GM06990 (cell line): ENCODE measurements at regions not wholly inside any gene's neighbourhood (a gene's known extent, or its start where the extent isn't known, plus 50 kb on each side); places are given as distances from the start of the nearest gene placed in this dataset.
"Not testable (repeated sequence)": the region's sequence is repeated elsewhere in the genome, so short reads cannot be mapped to it uniquely, and the experiment has no call there.

Experiments used
- DNase-seq: peaks from one replicate; pipeline ENCODE4 v3.0.0-alpha.2; 2011; ENCODE audit not compliant: insufficient read length; ENCODE audit errors: extremely low read depth
- H3K27me3 ChIP-seq: replicated peaks from 2 replicates; pipeline ENCODE4 v1.6.0; 2011; ENCODE audit warnings: low read length; ENCODE audit not compliant: control insufficient read depth, insufficient read depth
- H3K36me3 ChIP-seq: 2 replicates; pipeline ENCODE4 v1.5.1; 2011; ENCODE audit warnings: low read length; ENCODE audit not compliant: control insufficient read depth, insufficient read depth
- H3K4me3 ChIP-seq: replicated peaks from 2 replicates; pipeline ENCODE4 v1.5.1; 2011; ENCODE audit warnings: low read depth, mild to moderate bottlenecking, control low read depth, low read length
- CTCF ChIP-seq: IDR thresholded peaks from 2 replicates; pipeline ENCODE4 v1.5.1; 2011; ENCODE audit warnings: low read length, control low read depth, mild to moderate bottlenecking, inconsistent platforms; ENCODE audit not compliant: insufficient read depth, poor library complexity, severe bottlenecking

- not testable (repeated sequence) for H3K36me3 ChIP-seq, H3K27me3 ChIP-seq, H3K4me3 ChIP-seq, DNase-seq
These were observed 116.5 kb upstream of the FOXD4L5 start for GRCh38 chr9:65401456-65402045.

- Histone ChIP-seq H3K27me3 (no peaks in the 10 kb centered on the region), H3K36me3 (no peaks in the 10 kb centered on the region), H3K4me3 (no peak overlapping the region)
- no peak for TF ChIP-seq CTCF
- DNase-seq = no peak
These were observed 115.9 kb upstream of the FOXD4L5 start for GRCh38 chr9:65400886-65401285.

DNA sequence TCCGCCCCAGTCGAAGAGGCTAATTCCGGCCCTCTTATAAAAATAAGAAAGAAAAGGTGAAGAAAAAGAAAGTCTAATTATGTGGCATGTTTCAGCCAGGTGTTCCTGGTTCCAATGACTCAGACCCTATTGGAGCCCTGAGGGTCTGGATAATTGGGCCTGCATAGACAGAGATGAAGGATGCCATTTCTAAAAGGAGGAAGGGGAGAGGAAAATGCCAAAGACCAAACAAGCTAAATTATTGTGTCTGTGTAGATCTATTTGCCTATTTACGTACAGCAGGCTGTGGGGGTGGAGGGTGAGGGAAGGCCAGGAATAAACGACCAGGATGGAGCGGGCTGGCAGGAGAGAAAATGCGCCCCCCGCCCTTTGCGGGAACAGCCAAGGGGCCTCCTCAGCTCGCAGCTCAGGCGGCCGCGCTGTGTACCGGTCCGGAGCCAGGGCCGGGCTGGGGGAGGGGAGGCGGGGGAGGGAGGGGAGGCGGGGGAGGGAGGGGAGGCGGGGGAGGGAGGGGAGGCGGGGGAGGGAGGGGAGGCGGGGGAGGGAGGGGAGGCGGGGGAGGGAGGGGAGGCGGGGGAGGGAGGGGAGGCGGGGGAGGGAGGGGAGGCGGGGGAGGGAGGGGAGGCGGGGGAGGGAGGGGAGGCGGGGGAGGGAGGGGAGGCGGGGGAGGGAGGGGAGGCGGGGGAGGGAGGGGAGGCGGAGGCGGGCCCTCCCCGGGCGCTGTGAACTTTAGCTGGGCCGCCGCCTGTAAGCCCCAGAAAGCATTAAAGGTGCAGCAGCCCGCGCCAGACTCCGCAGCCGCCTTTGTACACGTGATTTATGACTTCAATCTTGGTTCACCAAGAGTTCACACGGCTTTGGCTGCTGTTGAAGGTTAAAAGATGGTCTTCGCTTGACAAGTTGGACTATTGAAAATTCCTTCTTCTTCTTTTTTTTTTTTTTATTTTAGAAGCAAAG, 113.0 kb upstream of the FOXD4L5 start:
- not testable (repeated sequence) for H3K27me3 ChIP-seq, DNase-seq, H3K36me3 ChIP-seq, H3K4me3 ChIP-seq

DNA sequence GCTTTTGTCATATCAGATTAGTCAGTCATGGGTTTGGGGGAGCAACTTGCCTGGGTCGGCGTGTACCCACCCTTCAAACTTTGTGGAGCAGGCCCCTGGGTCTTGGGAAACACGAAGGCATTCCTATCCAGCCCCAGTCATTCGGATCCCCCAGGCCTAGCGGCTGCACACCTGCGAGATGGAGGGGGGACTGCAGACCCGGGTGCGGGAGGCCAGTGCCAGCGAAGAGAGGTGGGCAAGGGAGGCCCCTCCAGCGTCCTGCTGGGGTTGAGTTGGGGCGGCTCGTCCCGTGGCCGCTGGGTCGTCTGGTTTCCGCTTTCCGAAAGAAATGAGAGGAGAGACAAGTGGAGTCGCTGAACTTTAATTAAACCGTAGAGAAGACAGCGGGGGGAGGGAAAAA, 112.2 kb upstream of the FOXD4L5 start:
- H3K36me3 ChIP-seq, H3K27me3 ChIP-seq, H3K4me3 ChIP-seq, DNase-seq: not testable (repeated sequence)

DNA sequence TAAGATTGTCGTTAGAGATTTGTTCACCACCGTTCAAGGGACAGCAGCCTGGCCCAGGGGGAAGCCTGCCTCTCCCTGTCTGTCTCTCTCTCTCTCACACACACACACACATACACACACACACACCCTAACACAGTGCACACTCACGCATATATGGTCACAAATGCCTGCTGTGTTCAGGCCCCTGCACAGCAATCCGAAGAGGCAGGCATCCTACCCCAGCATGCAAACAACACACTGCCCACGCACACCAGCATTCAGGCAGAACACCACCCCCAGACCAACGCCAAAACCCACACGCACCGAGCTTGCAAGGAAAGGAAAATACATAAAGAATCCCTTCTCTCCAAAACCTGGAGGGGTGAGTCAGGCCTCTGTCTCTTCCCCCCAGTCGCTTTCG, 111.6 kb upstream of the FOXD4L5 start:
- H3K36me3 ChIP-seq, H3K4me3 ChIP-seq, DNase-seq, H3K27me3 ChIP-seq: not testable (repeated sequence)

- not testable (repeated sequence) for H3K4me3 ChIP-seq, DNase-seq, H3K36me3 ChIP-seq, H3K27me3 ChIP-seq
These were observed 110.8 kb upstream of the FOXD4L5 start for GRCh38 chr9:65395789-65396188.

DNA sequence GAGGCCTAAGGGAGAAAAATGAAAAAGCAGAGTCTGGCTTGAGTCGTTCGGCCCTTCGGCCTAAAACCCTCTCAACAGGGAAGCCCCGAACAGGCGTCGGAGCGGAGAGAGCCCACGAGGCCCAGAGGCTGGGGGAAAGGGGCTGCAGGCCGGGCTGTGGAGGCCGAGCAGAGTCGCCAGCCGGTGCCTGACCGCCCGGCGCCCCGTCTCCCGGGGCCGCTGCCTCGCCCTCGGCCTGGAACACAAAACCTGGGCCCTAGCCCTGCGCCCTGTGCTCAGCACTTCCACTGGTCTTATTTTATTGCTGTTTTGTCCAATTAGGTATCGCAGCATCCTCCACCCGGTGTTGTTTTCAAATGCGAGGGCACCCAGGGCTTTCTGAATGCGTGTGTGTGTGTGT, 110.1 kb upstream of the FOXD4L5 start:
- not testable (repeated sequence) for DNase-seq, H3K4me3 ChIP-seq, H3K27me3 ChIP-seq, H3K36me3 ChIP-seq

DNA sequence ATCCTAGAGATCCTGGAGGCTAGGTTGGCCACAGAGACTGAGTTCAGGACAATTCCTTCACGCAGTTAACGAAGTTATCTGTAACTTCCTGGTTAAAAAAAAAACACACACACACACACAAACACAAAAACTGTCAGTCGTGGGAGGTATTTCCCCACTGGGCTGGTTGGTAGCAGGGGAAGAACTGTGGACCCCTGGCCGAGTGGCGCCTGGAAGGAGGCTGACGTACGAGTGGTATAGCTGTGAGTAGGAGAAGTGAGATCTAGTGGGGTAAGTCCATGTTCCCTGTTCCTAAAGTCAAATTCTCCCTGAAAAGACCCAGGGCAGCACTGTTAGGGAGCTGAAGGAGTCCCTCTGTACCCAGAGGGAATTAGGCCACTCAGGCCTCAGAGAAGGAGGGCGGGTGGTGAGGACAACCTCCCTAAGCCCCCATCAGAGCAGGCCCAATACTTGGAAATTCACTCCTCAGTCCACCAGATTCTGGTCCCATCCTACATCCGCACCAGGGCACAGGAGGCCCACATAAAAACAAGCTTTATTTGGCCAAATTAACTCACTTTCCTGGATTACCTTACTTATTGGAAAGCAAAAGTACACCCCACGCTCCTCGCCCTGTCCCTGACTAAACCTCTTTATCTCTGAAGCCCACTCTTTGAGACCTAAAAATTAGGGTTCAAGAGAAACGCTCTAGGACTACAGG, 108.3 kb upstream of the FOXD4L5 start:
- H3K4me3 ChIP-seq, DNase-seq, H3K36me3 ChIP-seq, H3K27me3 ChIP-seq: not testable (repeated sequence)

DNA sequence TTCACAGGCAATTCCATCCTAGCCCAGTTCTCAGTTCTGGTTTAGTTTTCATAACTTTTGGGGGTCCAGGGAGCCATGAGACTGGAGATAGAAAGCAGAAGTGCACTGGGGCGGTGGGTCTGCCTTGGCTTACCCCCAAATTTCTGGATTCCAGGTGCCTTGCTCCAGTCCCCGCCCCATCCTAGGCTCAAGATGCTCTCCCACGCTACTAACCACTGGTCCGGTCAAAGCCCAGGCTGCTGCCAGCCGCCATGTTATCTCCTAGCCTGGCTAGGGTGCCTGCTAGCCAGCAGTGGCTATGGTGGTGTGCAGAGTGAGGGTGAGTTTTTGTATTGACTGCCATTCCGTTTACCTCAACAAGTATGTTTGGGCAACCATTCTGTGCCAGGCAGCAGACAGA, 107.6 kb upstream of the FOXD4L5 start:
- not testable (repeated sequence) for H3K36me3 ChIP-seq, H3K27me3 ChIP-seq, DNase-seq, H3K4me3 ChIP-seq

GRCh38 chr9:65389710-65390109, 104.7 kb upstream of the FOXD4L5 start:
- not testable (repeated sequence) for H3K36me3 ChIP-seq, H3K27me3 ChIP-seq, H3K4me3 ChIP-seq, DNase-seq

GRCh38 chr9:65389216-65389615, 104.2 kb upstream of the FOXD4L5 start:
- not testable (repeated sequence) for H3K36me3 ChIP-seq, H3K4me3 ChIP-seq, DNase-seq, H3K27me3 ChIP-seq

DNA sequence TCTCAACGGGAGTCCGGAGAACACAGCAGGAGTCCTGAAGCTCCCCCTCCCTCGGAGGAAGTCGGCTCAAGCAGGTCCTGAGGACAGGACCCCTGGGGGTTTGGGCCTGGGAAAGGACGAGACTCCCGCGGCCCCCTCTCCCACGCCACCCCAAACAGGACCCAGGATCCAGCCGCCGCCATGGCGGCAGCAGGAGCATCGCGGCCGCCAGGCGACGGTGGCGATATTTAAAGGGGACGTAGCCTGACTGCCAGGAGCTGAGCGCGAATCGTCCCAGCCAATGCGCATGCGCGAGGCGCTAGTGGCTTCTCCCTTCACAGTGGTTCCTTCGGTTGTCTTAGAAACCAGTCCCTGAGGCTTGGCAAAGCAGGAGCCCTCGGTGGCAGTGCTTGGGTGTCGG, 101.7 kb upstream of the FOXD4L5 start:
- DNase-seq = peak; percentile 85
- peak overlapping the region; percentile 41 for H3K4me3 ChIP-seq
- H3K27me3 ChIP-seq = not testable (repeated sequence)

GRCh38 chr9:65386191-65386590, 101.2 kb upstream of the FOXD4L5 start:
- not testable (repeated sequence) for H3K4me3 ChIP-seq, H3K27me3 ChIP-seq, DNase-seq, H3K36me3 ChIP-seq

More for the DNA sequence above, 101.7 kb upstream of the FOXD4L5 start:
- H3K36me3 ChIP-seq = not testable (repeated sequence)
